BJ (cell line): ENCODE measurements at regions not wholly inside any gene's neighbourhood (a gene's known extent, or its start where the extent isn't known, plus 50 kb on each side); places are given as distances from the start of the nearest gene placed in this dataset.
"Not testable (repeated sequence)": the region's sequence is repeated elsewhere in the genome, so short reads cannot be mapped to it uniquely, and the experiment has no call there.

Experiments
- CTCF ChIA-PET: fragments of 350-600 bp; formaldehyde crosslinking; extraction: SDS; loops from one replicate; lab custom pipeline; 2021; ENCODE audit warnings: antibody characterized with exemption, inconsistent platforms; lab: Yijun Ruan, JAX
- POLR2A ChIA-PET: fragments of 300-600 bp; sonication (Branson Sonifier 250); formaldehyde crosslinking; extraction: SDS; loops from one replicate; lab custom pipeline; 2021; ENCODE audit warnings: antibody characterized with exemption; lab: Charles Lee
- DNase-seq: peaks from one replicate; pipeline ENCODE4 v3.0.0-alpha.2; 2011; ENCODE audit warnings: low read depth
- H3K27me3 ChIP-seq: 2 replicates; pipeline ENCODE4 v1.6.0; 2011; ENCODE audit warnings: low read length; ENCODE audit not compliant: control insufficient read depth, insufficient read depth
- H3K36me3 ChIP-seq: 2 replicates; pipeline ENCODE4 v1.5.1; 2011; ENCODE audit warnings: low read length; ENCODE audit not compliant: control insufficient read depth, insufficient read depth
- H3K4me3 ChIP-seq: 2 replicates; pipeline ENCODE4 v1.5.1; 2011; ENCODE audit warnings: low read depth, mild to moderate bottlenecking, control low read depth, low read length
- CTCF ChIP-seq: IDR thresholded peaks from 2 replicates; pipeline ENCODE4 v1.5.1; 2011; ENCODE audit warnings: low read depth, mild to moderate bottlenecking, control low read depth, inconsistent platforms, low read length, moderate library complexity; ENCODE audit not compliant: insufficient read depth

GRCh38 chr5:72688916-72689315 lies 127.5 kb upstream of the TNPO1 start:
- ChIA-PET CTCF (interaction anchor here (0.6 to 1.5 kb wide), 2 partner anchors 31 to 78 kb away, joined by 3 to 5 read pairs; no protein-coding TSS in a partner anchor), POLR2A (no interaction called here)
- no peak for TF ChIP-seq CTCF
- no peaks in the 10 kb centered on the region for H3K36me3 ChIP-seq
- no peak for DNase-seq
- peaks cover 9% of the 10 kb centered on the region for H3K27me3 ChIP-seq
- no peak overlapping the region for H3K4me3 ChIP-seq

- H3K4me3 ChIP-seq: no peak overlapping the region
- DNase-seq: no peak
- peaks cover 8% of the 10 kb centered on the region for H3K27me3 ChIP-seq
- ChIA-PET CTCF (no interaction called here), POLR2A (interaction anchor here (0.6 kb wide), 2 partner anchors 18 to 31 kb away, joined by 4 to 19 read pairs; no protein-coding TSS in a partner anchor)
- H3K36me3 ChIP-seq: no peaks in the 10 kb centered on the region
- no peak for TF ChIP-seq CTCF
Measured at GRCh38 chr5:72687288-72687687, 129.2 kb upstream of the TNPO1 start.

GRCh38 chr5:72682561-72682960 lies 133.9 kb upstream of the TNPO1 start:
- Histone ChIP-seq H3K36me3 (no peaks in the 10 kb centered on the region), H3K27me3 (peaks cover 2% of the 10 kb centered on the region), H3K4me3 (no peak overlapping the region)
- TF ChIP-seq CTCF: no peak
- POLR2A ChIA-PET: no interaction called here
- no peak for DNase-seq
- CTCF ChIA-PET: interaction anchor here (1.3 kb wide), 1 partner anchor 8 kb away, joined by 3 read pairs; no protein-coding TSS in a partner anchor

GRCh38 chr5:72681781-72682180 lies 134.7 kb upstream of the TNPO1 start:
- TF ChIP-seq CTCF: no peak
- ChIA-PET CTCF (interaction anchor here (1.3 kb wide), 1 partner anchor 9 kb away, joined by 3 read pairs; no protein-coding TSS in a partner anchor), POLR2A (no interaction called here)
- Histone ChIP-seq H3K27me3 (no peaks in the 10 kb centered on the region; the same call in none of the 2 replicates), H3K36me3 (no peaks in the 10 kb centered on the region), H3K4me3 (no peak overlapping the region)
- no peak for DNase-seq

- no peak for TF ChIP-seq CTCF
- no peak for DNase-seq
- Histone ChIP-seq H3K27me3 (no peaks in the 10 kb centered on the region; the same call in 1 of the 2 replicates), H3K36me3 (no peaks in the 10 kb centered on the region), H3K4me3 (no peak overlapping the region)
- ChIA-PET POLR2A (no interaction called here), CTCF (no interaction called here)
Measured at GRCh38 chr5:72677447-72677846, 139.0 kb upstream of the TNPO1 start.

GRCh38 chr5:72676831-72677230 lies 139.6 kb upstream of the TNPO1 start:
- POLR2A ChIA-PET, CTCF ChIA-PET, H3K27me3 ChIP-seq: not testable (repeated sequence)

More at GRCh38 chr5:72676831-72677230, 139.6 kb upstream of the TNPO1 start:
- H3K4me3 ChIP-seq, DNase-seq, H3K36me3 ChIP-seq: not testable (repeated sequence)
